ENCODE measurements at regions not wholly inside any gene's neighbourhood (a gene's known extent, or its start where the extent isn't known, plus 50 kb on each side); places are given as distances from the start of the nearest gene placed in this dataset.
A peak's percentile ranks its signal among the peaks of the same experiment; 100 is the strongest.

- DNase-seq = no peak
- intact Hi-C loops (cut with DNase I; ENCODE audit: low total_unique reads) = no loop called here
- H3K36me3 ChIP-seq (ENCODE audit: low read depth, missing control alignments) = no peaks in the 10 kb centered on the region
Measured at GRCh38 chr2:4656326-4656725, 953.0 kb downstream of the DCDC2C start.

GRCh38 chr2:4662161-4662779, 958.9 kb downstream of the DCDC2C start:
- DNase-seq = no peak
- H3K27me3 ChIP-seq = no peaks in the 10 kb centered on the region
- H3K36me3 ChIP-seq (ENCODE audit: low read depth, missing control alignments) = no peaks in the 10 kb centered on the region
- 78 to 84% methylated on average over 8 of the region's 8 CpGs for WGBS, 2 donors
- H3K4me1 ChIP-seq = no peaks in the 10 kb centered on the region
- no peak overlapping the region for H3K4me3 ChIP-seq
- H3K9me3 ChIP-seq = no peaks in the 10 kb centered on the region
- intact Hi-C loops (cut with DNase I; ENCODE audit: low total_unique reads) = no loop called here
- TF ChIP-seq CTCF (IDR thresholded peaks at IDR 0.05) (no peak), POLR2A (IDR thresholded peaks at IDR 0.05) (no peak)
- H3K27ac ChIP-seq = no peak overlapping the region

More at GRCh38 chr2:4656326-4656725, 953.0 kb downstream of the DCDC2C start:
- 49 to 57% methylated on average over 3 of the region's 3 CpGs for WGBS, 2 donors
- Histone ChIP-seq H3K4me1 (no peaks in the 10 kb centered on the region), H3K27me3 (no peaks in the 10 kb centered on the region), H3K9me3 (no peaks in the 10 kb centered on the region), H3K4me3 (no peak overlapping the region), H3K27ac (no peak overlapping the region)
- no peak for TF ChIP-seq CTCF (IDR thresholded peaks at IDR 0.05)
- TF ChIP-seq POLR2A (IDR thresholded peaks at IDR 0.05) = no peak

GRCh38 chr2:4668381-4668780, 965.0 kb downstream of the DCDC2C start:
- H3K27me3 ChIP-seq = no peaks in the 10 kb centered on the region
- no peak overlapping the region for H3K27ac ChIP-seq
- intact Hi-C loops (cut with DNase I; ENCODE audit: low total_unique reads) = no loop called here
- TF ChIP-seq POLR2A (IDR thresholded peaks at IDR 0.05) (no peak), CTCF (IDR thresholded peaks at IDR 0.05) (no peak)
- H3K4me3 ChIP-seq = no peak overlapping the region
- no peaks in the 10 kb centered on the region for H3K9me3 ChIP-seq
- 42 to 56% methylated on average over 4 of the region's 4 CpGs for WGBS, 2 donors
- no peaks in the 10 kb centered on the region for H3K36me3 ChIP-seq (ENCODE audit: low read depth, missing control alignments)
- DNase-seq = no peak
- no peaks in the 10 kb centered on the region for H3K4me1 ChIP-seq

- no peaks in the 10 kb centered on the region for H3K4me1 ChIP-seq
- H3K4me3 ChIP-seq = no peak overlapping the region
- H3K27me3 ChIP-seq = no peaks in the 10 kb centered on the region
- intact Hi-C loops (cut with DNase I; ENCODE audit: low total_unique reads) = no loop called here
- no peak overlapping the region for H3K27ac ChIP-seq
- H3K9me3 ChIP-seq = no peaks in the 10 kb centered on the region
- WGBS, 2 donors = 91 to 95% methylated on average over 2 of the region's 2 CpGs
- TF ChIP-seq CTCF (IDR thresholded peaks at IDR 0.05) (no peak), POLR2A (IDR thresholded peaks at IDR 0.05) (no peak)
- no peak for DNase-seq
- H3K36me3 ChIP-seq (ENCODE audit: low read depth, missing control alignments) = no peaks in the 10 kb centered on the region
Measured at GRCh38 chr2:4670331-4670730, 967.0 kb downstream of the DCDC2C start.

- DNase-seq = peak; percentile 68
- Histone ChIP-seq H3K4me1 (no peaks in the 10 kb centered on the region), H3K4me3 (peak overlapping the region; percentile 13 to 41), H3K27ac (no peak overlapping the region), H3K36me3 (ENCODE audit: low read depth, missing control alignments) (no peaks in the 10 kb centered on the region), H3K9me3 (no peaks in the 10 kb centered on the region), H3K27me3 (no peaks in the 10 kb centered on the region)
- intact Hi-C loops (cut with DNase I; ENCODE audit: low total_unique reads) = no loop called here
- TF ChIP-seq CTCF (IDR thresholded peaks at IDR 0.05) = no peak
- no peak for TF ChIP-seq POLR2A (IDR thresholded peaks at IDR 0.05)
- WGBS, 2 donors = 51 to 57% methylated on average over 13 of the region's 13 CpGs
Measured at GRCh38 chr2:4673025-4673489, 969.7 kb downstream of the DCDC2C start.
